ENCODE measurements at regions not wholly inside any gene's neighbourhood (a gene's known extent, or its start where the extent isn't known, plus 50 kb on each side); places are given as distances from the start of the nearest gene placed in this dataset.

GRCh38 chr20:48447456-48447855 is 380.3 kb downstream of the PREX1 start:
- TF ChIP-seq POLR2A (IDR thresholded peaks at IDR 0.05): no peak
- TF ChIP-seq, protein P1, sequence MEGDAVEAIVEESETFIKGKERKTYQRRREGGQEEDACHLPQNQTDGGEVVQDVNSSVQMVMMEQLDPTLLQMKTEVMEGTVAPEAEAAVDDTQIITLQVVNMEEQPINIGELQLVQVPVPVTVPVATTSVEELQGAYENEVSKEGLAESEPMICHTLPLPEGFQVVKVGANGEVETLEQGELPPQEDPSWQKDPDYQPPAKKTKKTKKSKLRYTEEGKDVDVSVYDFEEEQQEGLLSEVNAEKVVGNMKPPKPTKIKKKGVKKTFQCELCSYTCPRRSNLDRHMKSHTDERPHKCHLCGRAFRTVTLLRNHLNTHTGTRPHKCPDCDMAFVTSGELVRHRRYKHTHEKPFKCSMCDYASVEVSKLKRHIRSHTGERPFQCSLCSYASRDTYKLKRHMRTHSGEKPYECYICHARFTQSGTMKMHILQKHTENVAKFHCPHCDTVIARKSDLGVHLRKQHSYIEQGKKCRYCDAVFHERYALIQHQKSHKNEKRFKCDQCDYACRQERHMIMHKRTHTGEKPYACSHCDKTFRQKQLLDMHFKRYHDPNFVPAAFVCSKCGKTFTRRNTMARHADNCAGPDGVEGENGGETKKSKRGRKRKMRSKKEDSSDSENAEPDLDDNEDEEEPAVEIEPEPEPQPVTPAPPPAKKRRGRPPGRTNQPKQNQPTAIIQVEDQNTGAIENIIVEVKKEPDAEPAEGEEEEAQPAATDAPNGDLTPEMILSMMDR (IDR thresholded peaks at IDR 0.05): no peak

All from body of pancreas (tissue), 4 donors.